ENCODE measurements at regions not wholly inside any gene's neighbourhood (a gene's known extent, or its start where the extent isn't known, plus 50 kb on each side); places are given as distances from the start of the nearest gene placed in this dataset.

- Histone ChIP-seq H3K23ac (ENCODE audit: insufficient read length, low read depth, low read length) (no peak overlapping the region), H2AK5ac (ENCODE audit: insufficient read length, low read length) (no peak overlapping the region), H3T11ph (ENCODE audit: low read length) (no peak overlapping the region), H3K4ac (ENCODE audit: low read depth, low read length) (no peak overlapping the region), H2BK15ac (ENCODE audit: low read depth, low read length) (no peak overlapping the region), H2BK20ac (ENCODE audit: low read depth, low read length, poor library complexity, severe bottlenecking) (no peak overlapping the region), H4K8ac (replicated peaks; ENCODE audit: insufficient read length, low read depth, low read length) (no peak overlapping the region), H4K5ac (ENCODE audit: insufficient read length, low read depth, low read length) (no peak overlapping the region), H3K9me3 (ENCODE audit: control insufficient read depth, low read depth, low read length) (no peaks in the 10 kb centered on the region), H3K4me1 (ENCODE audit: insufficient read depth, low read length) (no peaks in the 10 kb centered on the region), H3K79me1 (ENCODE audit: insufficient read depth, low read depth, low read length, poor library complexity, severe bottlenecking) (no peaks in the 10 kb centered on the region), H4K91ac (ENCODE audit: insufficient read length, low read depth, low read length) (no peak overlapping the region), H3K56ac (ENCODE audit: insufficient read length, low read depth, low read length) (no peak overlapping the region), H2BK12ac (ENCODE audit: insufficient read length, low read depth, low read length) (no peak overlapping the region), H3K27ac (ENCODE audit: insufficient read length, low read depth, low read length) (no peak overlapping the region), H3K18ac (ENCODE audit: insufficient read length, low read depth, low read length) (no peak overlapping the region), H3K14ac (ENCODE audit: insufficient read depth, low read length) (no peak overlapping the region), H2BK5ac (ENCODE audit: insufficient read length, low read length) (no peak overlapping the region), H3K27me3 (ENCODE audit: insufficient read depth, low read length) (no peaks in the 10 kb centered on the region), H4K20me1 (ENCODE audit: control insufficient read depth, insufficient read depth, insufficient read length) (no peaks in the 10 kb centered on the region), H3K9ac (ENCODE audit: extremely low read depth, insufficient read length, low read length) (no peak overlapping the region), H3K23me2 (ENCODE audit: insufficient read length, low read depth, low read length, poor library complexity, severe bottlenecking) (no peaks in the 10 kb centered on the region), H2BK120ac (ENCODE audit: low read depth, low read length, poor library complexity, severe bottlenecking) (no peak overlapping the region), H2AFZ (ENCODE audit: low read length) (no peak overlapping the region), H3K79me2 (ENCODE audit: insufficient read depth, low read length) (no peaks in the 10 kb centered on the region), H3K4me2 (ENCODE audit: insufficient read depth, insufficient read length, low read length) (no peak overlapping the region)
- no peaks in the 10 kb centered on the region for H3K4me1 Mint-ChIP-seq
- TF ChIP-seq CTCF (conservative IDR thresholded peaks at IDR 0.05): no peak
- H3K4me3 Mint-ChIP-seq: no peak overlapping the region
- no peaks in the 10 kb centered on the region for H3K27me3 Mint-ChIP-seq (ENCODE audit: low read depth)
- no peak for DNase-seq
- WGBS (ENCODE audit: extremely low coverage, insufficient read length, low lambda C conversion rate): no CpG with 5 or more reads among the region's 4 CpGs
- H3K9me3 Mint-ChIP-seq: peaks cover 21 to 26% of the 10 kb centered on the region in 2 experiments
- H3K27ac Mint-ChIP-seq: no peak overlapping the region
- peaks cover 12 to 22% (median 17%) of the 10 kb centered on the region in 3 experiments for H3K36me3 Mint-ChIP-seq (ENCODE audit: insufficient read depth in 1 of 3, low read depth in 3 of 3)
Observed at GRCh38 chr5:118320121-118320520, 668.2 kb downstream of the DTWD2 start.
